HEK293 (cell line): ENCODE measurements at regions not wholly inside any gene's neighbourhood (a gene's known extent, or its start where the extent isn't known, plus 50 kb on each side); places are given as distances from the start of the nearest gene placed in this dataset.
"Not testable (repeated sequence)": the region's sequence is repeated elsewhere in the genome, so short reads cannot be mapped to it uniquely, and the experiment has no call there.

ENCODE experiments used
- CTCF ChIA-PET: fragments of 350-600 bp; formaldehyde crosslinking; extraction: SDS; loops from one replicate; lab custom pipeline; 2021; ENCODE audit warnings: antibody characterized with exemption; lab: Yijun Ruan, JAX
- POLR2A ChIA-PET: fragments of 300-600 bp; formaldehyde crosslinking; extraction: SDS; loops from one replicate; lab custom pipeline; 2020; ENCODE audit warnings: antibody characterized with exemption, inconsistent platforms; lab: Yijun Ruan, JAX
- H3K27ac ChIP-seq: fragments of 200-500 bp; sonication (Bioruptor generic); 2 replicates; pipeline ENCODE4 v1.5.1; 2014; ENCODE audit warnings: low read depth, low read length, control low read depth, inconsistent platforms; ENCODE audit errors: extremely low read depth
- H3K36me3 ChIP-seq, 2 experiments: fragments of 200-500 bp in 1 of 2; sonication (Bioruptor generic) in 1 of 2; 1 replicate in 1 of 2; 2 replicates in 1 of 2; pipeline ENCODE4 v1.5.1; 2014 to 2017; ENCODE audit warnings: inconsistent platforms in 2 of 2, low read length in 2 of 2; ENCODE audit not compliant: control insufficient read depth in 2 of 2, insufficient read depth in 1 of 2
- H3K4me1 ChIP-seq: fragments of 200-500 bp; sonication (Bioruptor generic); 2 replicates; pipeline ENCODE4 v1.5.1; 2014; ENCODE audit warnings: mild to moderate bottlenecking, low read length, inconsistent platforms; ENCODE audit not compliant: control insufficient read depth, insufficient read depth
- H3K4me3 ChIP-seq: 2 replicates; pipeline ENCODE4 v1.5.1; 2011; ENCODE audit warnings: low read depth, mild to moderate bottlenecking, control low read depth, low read length, moderate library complexity
- H3K9me3 ChIP-seq: fragments of 200-500 bp; sonication (Bioruptor generic); 2 replicates; pipeline ENCODE4 v1.5.1; 2014; ENCODE audit warnings: low read depth, low read length, inconsistent platforms; ENCODE audit not compliant: control insufficient read depth, insufficient read depth
- GLIS1 ChIP-seq: fragments of 450-650 bp; formaldehyde crosslinking; IDR thresholded peaks from 2 replicates; pipeline ENCODE4 v1.5.1; 2016; ENCODE audit warnings: missing biosample characterization, missing genetic modification characterization
- KLF1 ChIP-seq: fragments of 450-650 bp; formaldehyde crosslinking; IDR thresholded peaks from 2 replicates; pipeline ENCODE4 v1.5.1; 2016; ENCODE audit warnings: missing biosample characterization, missing genetic modification characterization
- ZNF132 ChIP-seq: fragments of 450-650 bp; formaldehyde crosslinking; IDR thresholded peaks from 2 replicates; pipeline ENCODE4 v1.5.1; 2017; ENCODE audit warnings: missing biosample characterization, missing genetic modification characterization, borderline replicate concordance
- ZNF157 ChIP-seq: fragments of 450-650 bp; formaldehyde crosslinking; IDR thresholded peaks from 2 replicates; pipeline ENCODE4 v1.5.1; 2016; ENCODE audit warnings: missing biosample characterization, missing genetic modification characterization
- ZNF184 ChIP-seq: fragments of 450-650 bp; IDR thresholded peaks from 2 replicates; pipeline ENCODE4 v1.5.1; 2018; ENCODE audit warnings: missing biosample characterization, mild to moderate bottlenecking, missing genetic modification characterization
- ZNF280C ChIP-seq: fragments of 450-650 bp; formaldehyde crosslinking; IDR thresholded peaks from 2 replicates; pipeline ENCODE4 v1.5.1; 2016; ENCODE audit warnings: missing biosample characterization, missing genetic modification characterization
- ZNF423 ChIP-seq: fragments of 450-650 bp; formaldehyde crosslinking; IDR thresholded peaks from 2 replicates; pipeline ENCODE4 v1.5.1; 2016; ENCODE audit warnings: missing biosample characterization, missing genetic modification characterization
- ZNF513 ChIP-seq: fragments of 450-650 bp; IDR thresholded peaks from 2 replicates; pipeline ENCODE4 v1.5.1; 2018; ENCODE audit warnings: missing biosample characterization, missing genetic modification characterization
- ZNF610 ChIP-seq: fragments of 450-650 bp; formaldehyde crosslinking; IDR thresholded peaks from 2 replicates; pipeline ENCODE4 v1.5.1; 2016; ENCODE audit warnings: missing biosample characterization, missing genetic modification characterization, borderline replicate concordance
- ZNF76 ChIP-seq: fragments of 450-650 bp; formaldehyde crosslinking; IDR thresholded peaks from 2 replicates; pipeline ENCODE4; 2016; ENCODE audit warnings: low read depth, missing biosample characterization, missing genetic modification characterization, borderline replicate concordance
- TF ChIP-seq, protein P1 (sequence below): fragments of 450-650 bp; formaldehyde crosslinking; IDR thresholded peaks from 2 replicates; pipeline ENCODE4 v1.5.1; 2016; ENCODE audit warnings: missing biosample characterization, missing genetic modification characterization
- TF ChIP-seq, protein P2 (sequence below): fragments of 450-650 bp; formaldehyde crosslinking; IDR thresholded peaks from 2 replicates; pipeline ENCODE4 v1.5.1; 2016; ENCODE audit warnings: missing biosample characterization, missing genetic modification characterization

GRCh38 chr12:131473741-131474709 is 236.9 kb upstream of the SFSWAP start (continued):
- no peak for TF ChIP-seq ZNF280C (tag by site-specific recombination)
- no peak for TF ChIP-seq ZNF76
- TF ChIP-seq ZNF184 (tag by site-specific recombination): no peak
- TF ChIP-seq ZNF610: no peak
- TF ChIP-seq, protein P1, sequence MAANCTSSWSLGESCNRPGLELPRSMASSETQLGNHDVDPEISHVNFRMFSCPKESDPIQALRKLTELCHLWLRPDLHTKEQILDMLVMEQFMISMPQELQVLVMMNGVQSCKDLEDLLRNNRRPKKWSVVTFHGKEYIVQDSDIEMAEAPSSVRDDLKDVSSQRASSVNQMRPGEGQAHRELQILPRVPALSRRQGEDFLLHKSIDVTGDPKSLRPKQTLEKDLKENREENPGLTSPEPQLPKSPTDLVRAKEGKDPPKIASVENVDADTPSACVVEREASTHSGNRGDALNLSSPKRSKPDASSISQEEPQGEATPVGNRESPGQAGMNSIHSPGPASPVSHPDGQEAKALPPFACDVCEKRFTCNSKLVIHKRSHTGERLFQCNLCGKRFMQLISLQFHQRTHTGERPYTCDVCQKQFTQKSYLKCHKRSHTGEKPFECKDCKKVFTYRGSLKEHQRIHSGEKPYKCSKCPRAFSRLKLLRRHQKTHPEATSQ (tag by site-specific recombination): no peak
- no peak for TF ChIP-seq ZNF132 (tag by site-specific recombination)
- TF ChIP-seq, protein P2, sequence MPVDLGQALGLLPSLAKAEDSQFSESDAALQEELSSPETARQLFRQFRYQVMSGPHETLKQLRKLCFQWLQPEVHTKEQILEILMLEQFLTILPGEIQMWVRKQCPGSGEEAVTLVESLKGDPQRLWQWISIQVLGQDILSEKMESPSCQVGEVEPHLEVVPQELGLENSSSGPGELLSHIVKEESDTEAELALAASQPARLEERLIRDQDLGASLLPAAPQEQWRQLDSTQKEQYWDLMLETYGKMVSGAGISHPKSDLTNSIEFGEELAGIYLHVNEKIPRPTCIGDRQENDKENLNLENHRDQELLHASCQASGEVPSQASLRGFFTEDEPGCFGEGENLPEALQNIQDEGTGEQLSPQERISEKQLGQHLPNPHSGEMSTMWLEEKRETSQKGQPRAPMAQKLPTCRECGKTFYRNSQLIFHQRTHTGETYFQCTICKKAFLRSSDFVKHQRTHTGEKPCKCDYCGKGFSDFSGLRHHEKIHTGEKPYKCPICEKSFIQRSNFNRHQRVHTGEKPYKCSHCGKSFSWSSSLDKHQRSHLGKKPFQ: no peak

- H3K36me3 ChIP-seq, H3K27ac ChIP-seq, POLR2A ChIA-PET, H3K9me3 ChIP-seq, H3K4me1 ChIP-seq, H3K4me3 ChIP-seq, CTCF ChIA-PET: not testable (repeated sequence)
Measured at GRCh38 chr12:131475012-131475411, 235.9 kb upstream of the SFSWAP start.

DNA sequence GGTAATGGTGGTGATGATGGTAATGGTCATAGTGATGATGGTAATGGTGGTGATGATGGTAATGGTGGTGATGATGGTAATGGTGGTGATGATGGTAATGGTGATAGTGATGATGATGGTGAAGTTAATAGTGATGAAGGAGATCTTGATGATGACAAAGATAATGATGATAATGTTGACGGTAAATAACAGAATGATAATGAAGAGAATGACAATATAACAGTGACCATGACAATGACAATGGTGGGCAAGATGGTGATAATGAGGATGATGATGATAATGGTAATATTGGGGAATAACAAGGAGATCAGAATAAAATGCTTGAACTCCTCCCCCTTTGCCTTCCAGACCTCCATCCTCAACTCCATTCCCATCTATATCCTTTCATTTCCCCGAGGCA is 233.3 kb upstream of the SFSWAP start:
- H3K4me3 ChIP-seq: no peak overlapping the region
- TF ChIP-seq GLIS1 (tag by site-specific recombination): no peak
- peak; percentile 64 for TF ChIP-seq ZNF513 (tag by site-specific recombination)
- TF ChIP-seq, all 188 proteins: peak for 1
- ChIA-PET CTCF (no interaction called here), POLR2A (no interaction called here)
- no peaks in the 10 kb centered on the region for H3K9me3 ChIP-seq
- H3K27ac ChIP-seq: no peak overlapping the region
- H3K4me1 ChIP-seq: no peaks in the 10 kb centered on the region
- H3K36me3 ChIP-seq: no peaks in the 10 kb centered on the region

DNA sequence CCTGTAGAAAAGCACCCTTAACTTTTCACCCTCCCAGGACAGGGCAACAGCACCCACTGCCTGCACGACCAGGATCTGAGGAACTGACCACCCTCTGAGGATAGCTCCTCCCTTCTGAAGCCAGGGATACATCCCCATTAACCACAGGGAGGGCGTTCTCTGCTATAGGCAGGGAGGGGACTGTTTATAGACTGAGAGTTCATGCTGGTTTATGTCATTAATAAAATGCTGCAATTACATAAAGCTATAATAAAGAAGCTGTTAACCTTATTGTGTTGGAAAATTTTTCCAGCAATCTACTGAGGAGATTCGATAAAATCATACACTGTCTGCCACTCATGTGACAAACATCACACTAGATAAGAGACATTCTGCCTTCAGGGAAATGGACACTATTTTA is 232.4 kb upstream of the SFSWAP start:
- ChIA-PET CTCF (interaction anchor here (0.5 to 1.1 kb wide), 2 partner anchors 24 to 149 kb away, joined by 3 read pairs; no protein-coding TSS in a partner anchor), POLR2A (no interaction called here)
- no peaks in the 10 kb centered on the region for H3K9me3 ChIP-seq
- TF ChIP-seq ZNF157 (tag by site-specific recombination) (no peak), KLF1 (tag by site-specific recombination) (0 out of 2 replicates have a peak, but pooled peaks have one; percentile 12), ZNF423 (tag by site-specific recombination) (0 out of 2 replicates have a peak, but pooled peaks have one; percentile 12)
- H3K36me3 ChIP-seq: no peaks in the 10 kb centered on the region
- no peak overlapping the region for H3K27ac ChIP-seq
- no peaks in the 10 kb centered on the region for H3K4me1 ChIP-seq
- no peak overlapping the region for H3K4me3 ChIP-seq
